Cardiac fibroblast (primary cell): ENCODE measurements at regions not wholly inside any gene's neighbourhood (a gene's known extent, or its start where the extent isn't known, plus 50 kb on each side); places are given as distances from the start of the nearest gene placed in this dataset.

Experiments used
- DNase-seq, 2 donors: peaks; one replicate each; pipeline versions ENCODE4 v3.0.0 to v3.0.0-alpha.2; 2010; ENCODE audit warnings: low read depth in 2 of 2
- H3K4me3 ChIP-seq, 2 donors: replicated peaks in 1 of 2; 1 replicate in 1 of 2; 2 replicates in 1 of 2; pipeline ENCODE4 v1.5.1; 2011; ENCODE audit warnings: low read depth in 2 of 2, low read length in 2 of 2, mild to moderate bottlenecking in 2 of 2, moderate library complexity in 1 of 2
- TF ChIP-seq, protein P1 (sequence below): IDR thresholded peaks from one replicate; pipeline ENCODE4 v1.5.1; 2011; ENCODE audit warnings: low read depth, mild to moderate bottlenecking, low read length, inconsistent platforms

DNA sequence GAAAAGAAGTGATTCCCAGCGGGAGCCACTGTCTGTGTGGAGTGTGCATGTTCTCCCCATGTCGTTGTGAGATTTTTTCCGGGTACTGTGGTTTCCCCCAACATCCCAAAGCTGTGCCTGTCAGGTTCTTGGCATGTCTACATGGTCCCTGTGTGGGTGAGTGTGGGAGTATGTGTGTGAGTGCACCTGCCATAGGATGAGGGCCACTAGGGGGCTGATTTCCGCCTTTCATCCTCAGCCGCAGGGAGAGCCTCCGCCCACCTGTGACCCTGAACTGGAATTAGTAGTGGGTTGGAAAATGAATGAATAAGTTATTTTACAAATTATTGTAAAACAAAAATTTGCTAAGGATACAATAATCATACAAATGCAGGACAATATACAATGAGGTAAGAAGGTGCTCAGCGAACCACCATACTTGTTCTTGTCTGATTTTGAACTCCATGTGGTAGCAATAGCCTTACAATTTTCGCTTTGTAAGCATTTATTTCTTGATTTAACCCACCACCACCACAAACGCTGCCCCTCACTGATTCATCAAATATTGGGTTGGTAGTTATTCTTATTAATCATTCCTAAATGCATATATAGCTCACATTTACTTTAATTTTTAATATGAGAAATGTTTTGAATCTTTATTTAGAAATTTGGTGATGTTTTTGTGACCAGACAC, 641.2 kb upstream of the VSTM2A start:
- no peak for DNase-seq
- TF ChIP-seq, protein P1, sequence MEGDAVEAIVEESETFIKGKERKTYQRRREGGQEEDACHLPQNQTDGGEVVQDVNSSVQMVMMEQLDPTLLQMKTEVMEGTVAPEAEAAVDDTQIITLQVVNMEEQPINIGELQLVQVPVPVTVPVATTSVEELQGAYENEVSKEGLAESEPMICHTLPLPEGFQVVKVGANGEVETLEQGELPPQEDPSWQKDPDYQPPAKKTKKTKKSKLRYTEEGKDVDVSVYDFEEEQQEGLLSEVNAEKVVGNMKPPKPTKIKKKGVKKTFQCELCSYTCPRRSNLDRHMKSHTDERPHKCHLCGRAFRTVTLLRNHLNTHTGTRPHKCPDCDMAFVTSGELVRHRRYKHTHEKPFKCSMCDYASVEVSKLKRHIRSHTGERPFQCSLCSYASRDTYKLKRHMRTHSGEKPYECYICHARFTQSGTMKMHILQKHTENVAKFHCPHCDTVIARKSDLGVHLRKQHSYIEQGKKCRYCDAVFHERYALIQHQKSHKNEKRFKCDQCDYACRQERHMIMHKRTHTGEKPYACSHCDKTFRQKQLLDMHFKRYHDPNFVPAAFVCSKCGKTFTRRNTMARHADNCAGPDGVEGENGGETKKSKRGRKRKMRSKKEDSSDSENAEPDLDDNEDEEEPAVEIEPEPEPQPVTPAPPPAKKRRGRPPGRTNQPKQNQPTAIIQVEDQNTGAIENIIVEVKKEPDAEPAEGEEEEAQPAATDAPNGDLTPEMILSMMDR, result no peak
- H3K4me3 ChIP-seq, result no peak overlapping the region

DNA sequence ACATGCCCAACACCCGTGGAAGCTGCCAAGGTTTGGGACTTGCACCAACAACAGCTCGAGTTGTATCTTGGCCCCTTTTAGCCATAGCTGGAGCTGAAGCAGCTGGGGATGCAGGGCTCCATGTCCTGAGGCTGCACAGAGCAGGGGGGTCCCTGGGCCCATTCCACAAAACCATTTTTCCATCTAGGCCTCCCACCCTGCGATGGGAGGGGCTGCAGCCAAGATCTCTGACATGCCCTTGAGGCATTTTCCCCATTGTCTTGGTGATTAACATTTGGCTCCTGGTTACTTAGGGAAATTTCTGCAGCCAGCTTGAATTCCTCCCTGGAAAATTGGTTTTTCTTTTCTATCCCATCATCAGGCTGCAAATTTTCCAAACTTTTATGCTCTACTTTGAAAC, 637.8 kb upstream of the VSTM2A start:
- TF ChIP-seq, protein P1, result no peak
- H3K4me3 ChIP-seq, result no peak overlapping the region
- no peak for DNase-seq

DNA sequence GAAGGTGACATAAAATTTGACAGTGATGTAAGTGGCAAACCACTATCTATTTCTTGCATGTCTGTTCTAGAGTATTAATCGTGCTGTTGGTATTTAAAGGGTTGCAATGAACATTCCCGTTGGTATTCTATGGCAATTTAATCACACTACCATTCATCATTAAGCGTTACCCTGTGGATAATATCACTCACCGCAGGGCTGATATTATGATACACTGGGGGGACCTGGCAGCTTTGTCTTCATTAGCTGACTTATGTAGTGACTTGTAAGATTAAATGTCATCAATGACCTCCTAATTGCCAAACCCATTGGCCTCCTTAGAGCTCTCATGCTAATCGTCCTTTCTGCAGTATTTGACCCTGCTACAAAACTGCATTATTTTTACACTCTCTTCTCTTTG, 624.5 kb upstream of the VSTM2A start:
- H3K4me3 ChIP-seq, result no peak overlapping the region
- TF ChIP-seq, protein P1, result no peak
- no peak for DNase-seq

DNA sequence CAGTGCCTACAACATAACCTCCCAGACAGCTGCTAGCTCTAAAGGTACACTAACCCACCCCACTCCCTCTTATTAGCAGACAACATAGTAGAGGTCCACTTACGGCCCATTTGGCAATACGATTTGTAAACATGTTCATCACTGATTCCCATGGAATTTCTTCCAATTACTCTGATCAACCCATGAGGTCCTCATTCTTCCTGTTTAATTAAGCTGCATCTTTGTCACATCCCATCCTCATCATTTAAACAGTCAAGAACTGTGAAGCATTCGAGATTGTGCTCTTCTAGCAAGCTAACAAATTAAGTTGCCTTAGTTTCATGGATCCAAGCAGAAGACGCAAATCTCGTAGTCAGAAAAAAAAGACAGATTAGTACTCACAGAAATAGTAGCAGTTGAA, 622.2 kb upstream of the VSTM2A start:
- no peak for DNase-seq
- H3K4me3 ChIP-seq, result no peak overlapping the region
- TF ChIP-seq, protein P1, result no peak

DNA sequence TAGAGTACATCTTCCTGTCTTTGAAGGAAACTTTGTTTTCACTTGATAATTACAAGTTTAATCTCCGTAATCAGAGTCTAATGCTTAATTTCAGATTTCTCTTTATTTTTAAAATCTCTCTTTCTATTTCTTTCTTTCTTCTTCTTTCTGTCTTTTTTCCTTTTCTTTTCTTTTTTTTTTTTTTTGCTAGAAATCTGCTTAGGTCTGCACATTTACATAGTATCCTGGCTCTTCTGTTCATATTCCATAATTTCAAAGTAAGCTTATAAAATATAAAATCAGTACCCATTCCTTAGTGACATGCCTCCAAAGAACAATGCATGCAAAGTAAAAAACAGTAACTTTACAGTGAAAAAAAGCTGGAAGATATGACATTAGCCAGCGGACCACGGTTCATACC, 601.7 kb upstream of the VSTM2A start:
- TF ChIP-seq, protein P1, result no peak
- H3K4me3 ChIP-seq, result no peak overlapping the region
- DNase-seq, result no peak

DNA sequence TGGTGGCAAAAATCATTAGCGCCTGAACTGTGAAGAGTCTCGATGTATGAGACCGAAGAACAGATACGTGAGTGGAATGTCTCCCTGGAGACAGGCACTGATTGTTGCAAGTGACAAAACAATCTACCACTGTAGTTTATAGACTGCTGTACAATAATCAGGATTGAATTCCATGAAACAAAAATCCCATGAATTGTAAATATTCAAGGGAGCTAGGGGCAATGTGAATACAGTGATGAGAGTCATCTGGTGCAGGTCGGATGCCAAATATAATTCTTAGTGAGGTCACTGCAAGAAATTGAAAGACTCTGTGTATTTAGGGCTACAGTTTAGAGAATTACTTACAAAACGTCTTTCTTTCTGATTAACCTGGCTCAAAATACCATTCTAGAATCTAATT, 594.4 kb upstream of the VSTM2A start:
- no peak overlapping the region for H3K4me3 ChIP-seq
- DNase-seq, result no peak
- TF ChIP-seq, protein P1, result no peak

DNA sequence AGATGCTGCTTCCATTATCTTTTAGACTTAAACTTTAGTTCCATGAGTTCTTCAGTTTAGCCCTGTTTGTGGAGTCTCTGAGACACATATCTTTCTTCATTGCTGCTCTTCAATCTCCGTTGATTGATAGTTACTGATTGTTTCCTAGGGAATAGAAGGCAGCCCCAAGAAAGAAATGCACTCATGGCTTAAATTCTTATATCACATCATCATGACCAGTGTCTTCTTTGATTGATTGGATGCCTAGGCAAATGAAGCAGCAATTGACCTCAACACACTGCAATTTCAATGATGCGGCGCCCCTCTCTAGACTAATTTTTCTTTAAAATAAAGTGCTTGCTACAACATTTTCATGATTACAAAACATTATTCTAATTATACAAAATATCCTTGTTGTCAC, 576.5 kb upstream of the VSTM2A start:
- DNase-seq, result no peak
- TF ChIP-seq, protein P1, result no peak
- no peak overlapping the region for H3K4me3 ChIP-seq
